ENCODE measurements at regions not wholly inside any gene's neighbourhood (a gene's known extent, or its start where the extent isn't known, plus 50 kb on each side); places are given as distances from the start of the nearest gene placed in this dataset.

GRCh38 chr2:6027066-6027465, 334.9 kb downstream of the SOX11 start:
- H3K9me3 Mint-ChIP-seq (ENCODE audit: unreplicated experiment) = no peaks in the 10 kb centered on the region
- peaks cover 7% of the 10 kb centered on the region for H3K4me1 Mint-ChIP-seq (ENCODE audit: low read depth, unreplicated experiment)
- DNase-seq = no peak
- no peak overlapping the region for H3K27ac Mint-ChIP-seq (ENCODE audit: unreplicated experiment)
- no peaks in the 10 kb centered on the region for H3K36me3 Mint-ChIP-seq (ENCODE audit: unreplicated experiment)
- TF ChIP-seq CTCF (IDR thresholded peaks at IDR 0.05; ENCODE audit: partially characterized antibody, unreplicated experiment) = no peak
- no peak overlapping the region for H3K4me3 Mint-ChIP-seq (ENCODE audit: unreplicated experiment)
- no peaks in the 10 kb centered on the region for H3K27me3 Mint-ChIP-seq (ENCODE audit: unreplicated experiment)

GRCh38 chr2:6031200-6031867, 339.1 kb downstream of the SOX11 start:
- Mint-ChIP-seq H3K9me3 (ENCODE audit: unreplicated experiment) (no peaks in the 10 kb centered on the region), H3K27ac (ENCODE audit: unreplicated experiment) (no peak overlapping the region), H3K36me3 (ENCODE audit: unreplicated experiment) (no peaks in the 10 kb centered on the region), H3K4me1 (ENCODE audit: low read depth, unreplicated experiment) (peaks cover 9% of the 10 kb centered on the region), H3K27me3 (ENCODE audit: unreplicated experiment) (no peaks in the 10 kb centered on the region), H3K4me3 (ENCODE audit: unreplicated experiment) (no peak overlapping the region)
- no peak for TF ChIP-seq CTCF (IDR thresholded peaks at IDR 0.05; ENCODE audit: partially characterized antibody, unreplicated experiment)
- DNase-seq = no peak

- Mint-ChIP-seq H3K9me3 (ENCODE audit: unreplicated experiment) (no peaks in the 10 kb centered on the region), H3K27ac (ENCODE audit: unreplicated experiment) (no peak overlapping the region), H3K36me3 (ENCODE audit: unreplicated experiment) (no peaks in the 10 kb centered on the region), H3K27me3 (ENCODE audit: unreplicated experiment) (no peaks in the 10 kb centered on the region), H3K4me1 (ENCODE audit: low read depth, unreplicated experiment) (peaks cover 6% of the 10 kb centered on the region), H3K4me3 (ENCODE audit: unreplicated experiment) (no peak overlapping the region)
- no peak for DNase-seq
- no peak for TF ChIP-seq CTCF (IDR thresholded peaks at IDR 0.05; ENCODE audit: partially characterized antibody, unreplicated experiment)
Measured at GRCh38 chr2:6036211-6036610, 344.0 kb downstream of the SOX11 start.

DNA sequence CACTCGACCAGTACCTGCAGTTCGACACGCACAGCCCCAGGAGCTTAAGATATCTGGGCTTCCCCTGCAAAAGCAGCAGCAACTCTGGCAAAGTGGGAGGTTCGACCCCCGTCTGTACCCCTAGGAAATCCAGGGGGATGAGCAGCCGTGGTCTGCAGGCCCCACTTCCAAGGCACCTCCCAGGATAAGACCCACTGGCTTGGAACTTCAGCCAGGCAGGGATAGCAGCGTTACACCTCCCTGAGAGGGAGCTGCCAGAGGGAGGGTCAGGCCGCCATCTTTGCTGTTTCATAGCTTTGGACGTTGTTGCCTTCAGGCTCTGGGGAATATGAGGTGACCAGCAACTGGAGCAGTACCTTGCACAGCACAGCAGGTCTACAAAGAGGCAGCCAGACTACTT, 351.1 kb downstream of the SOX11 start:
- Mint-ChIP-seq H3K27me3 (ENCODE audit: unreplicated experiment) (peaks cover 5% of the 10 kb centered on the region), H3K4me1 (ENCODE audit: low read depth, unreplicated experiment) (no peaks in the 10 kb centered on the region), H3K9me3 (ENCODE audit: unreplicated experiment) (peaks cover 3% of the 10 kb centered on the region), H3K4me3 (ENCODE audit: unreplicated experiment) (no peak overlapping the region), H3K36me3 (ENCODE audit: unreplicated experiment) (peaks cover 8% of the 10 kb centered on the region), H3K27ac (ENCODE audit: unreplicated experiment) (no peak overlapping the region)
- no peak for TF ChIP-seq CTCF (IDR thresholded peaks at IDR 0.05; ENCODE audit: partially characterized antibody, unreplicated experiment)
- DNase-seq = no peak

DNA sequence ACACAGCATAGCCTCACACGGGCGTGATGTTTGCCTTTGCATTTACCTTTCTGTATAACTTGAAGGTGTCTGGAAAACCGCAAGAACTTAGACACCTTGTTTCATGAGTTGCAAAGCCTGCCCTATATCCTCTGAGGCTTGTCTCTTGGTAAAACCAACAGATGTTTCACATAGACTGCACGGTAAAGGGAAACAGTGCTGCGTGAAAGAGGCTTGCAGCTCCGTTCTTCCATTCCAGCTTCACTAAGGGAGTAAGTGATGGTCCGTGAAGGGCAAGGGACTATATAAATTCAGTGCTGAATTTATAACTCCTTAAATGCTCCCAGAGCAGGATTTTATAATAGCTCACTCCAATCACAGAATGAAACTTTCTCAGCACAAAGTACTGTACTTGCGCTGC, 360.5 kb downstream of the SOX11 start:
- peaks cover 16% of the 10 kb centered on the region for H3K36me3 Mint-ChIP-seq (ENCODE audit: unreplicated experiment)
- H3K27ac Mint-ChIP-seq (ENCODE audit: unreplicated experiment) = no peak overlapping the region
- TF ChIP-seq CTCF (IDR thresholded peaks at IDR 0.05; ENCODE audit: partially characterized antibody, unreplicated experiment) = no peak
- H3K4me1 Mint-ChIP-seq (ENCODE audit: low read depth, unreplicated experiment) = peaks cover 39% of the 10 kb centered on the region
- no peaks in the 10 kb centered on the region for H3K9me3 Mint-ChIP-seq (ENCODE audit: unreplicated experiment)
- H3K4me3 Mint-ChIP-seq (ENCODE audit: unreplicated experiment) = no peak overlapping the region
- H3K27me3 Mint-ChIP-seq (ENCODE audit: unreplicated experiment) = peaks cover 2% of the 10 kb centered on the region
- no peak for DNase-seq

All from glutamatergic neuron (in vitro differentiated cells).